ENCODE measurements at regions not wholly inside any gene's neighbourhood (a gene's known extent, or its start where the extent isn't known, plus 50 kb on each side); places are given as distances from the start of the nearest gene placed in this dataset.

DNA sequence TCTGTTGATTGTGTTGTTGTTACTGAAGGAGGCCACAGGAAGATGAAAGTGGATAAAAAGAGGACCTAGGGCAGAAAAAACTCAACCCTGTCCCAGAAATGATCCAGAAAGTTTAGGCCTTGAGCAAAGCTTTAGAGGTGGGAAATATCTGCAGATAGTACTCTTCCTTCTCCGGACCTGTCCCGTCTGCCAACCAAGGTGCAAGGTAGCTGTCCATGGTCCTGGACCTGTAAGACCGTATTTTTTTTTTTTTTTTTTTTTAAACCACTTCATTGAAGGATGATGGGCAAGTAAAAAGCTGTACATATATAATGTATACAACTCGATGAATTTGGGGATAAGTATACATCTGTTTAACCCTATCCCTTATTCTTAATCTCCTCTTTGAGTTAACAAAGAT is 225.9 kb downstream of the OLFM4 start:
- Histone ChIP-seq H3K27me3 (peaks cover 0 to 7% (median 0%) of the 10 kb centered on the region in 4 donors), H3K9me3 (no peaks in the 10 kb centered on the region), H3K27ac (no peak overlapping the region), H3K36me3 (no peaks in the 10 kb centered on the region), H3K4me3 (no peak overlapping the region), H3K4me1 (no peaks in the 10 kb centered on the region)
- 13 to 56% methylated on average over 4 of the region's 4 CpGs for WGBS, 2 donors
- intact Hi-C loops (cut with DNase I), result no loop called here
- no peak for DNase-seq
- no peak for TF ChIP-seq POLR2A (IDR thresholded peaks at IDR 0.05)
- TF ChIP-seq, protein P1, sequence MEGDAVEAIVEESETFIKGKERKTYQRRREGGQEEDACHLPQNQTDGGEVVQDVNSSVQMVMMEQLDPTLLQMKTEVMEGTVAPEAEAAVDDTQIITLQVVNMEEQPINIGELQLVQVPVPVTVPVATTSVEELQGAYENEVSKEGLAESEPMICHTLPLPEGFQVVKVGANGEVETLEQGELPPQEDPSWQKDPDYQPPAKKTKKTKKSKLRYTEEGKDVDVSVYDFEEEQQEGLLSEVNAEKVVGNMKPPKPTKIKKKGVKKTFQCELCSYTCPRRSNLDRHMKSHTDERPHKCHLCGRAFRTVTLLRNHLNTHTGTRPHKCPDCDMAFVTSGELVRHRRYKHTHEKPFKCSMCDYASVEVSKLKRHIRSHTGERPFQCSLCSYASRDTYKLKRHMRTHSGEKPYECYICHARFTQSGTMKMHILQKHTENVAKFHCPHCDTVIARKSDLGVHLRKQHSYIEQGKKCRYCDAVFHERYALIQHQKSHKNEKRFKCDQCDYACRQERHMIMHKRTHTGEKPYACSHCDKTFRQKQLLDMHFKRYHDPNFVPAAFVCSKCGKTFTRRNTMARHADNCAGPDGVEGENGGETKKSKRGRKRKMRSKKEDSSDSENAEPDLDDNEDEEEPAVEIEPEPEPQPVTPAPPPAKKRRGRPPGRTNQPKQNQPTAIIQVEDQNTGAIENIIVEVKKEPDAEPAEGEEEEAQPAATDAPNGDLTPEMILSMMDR (IDR thresholded peaks at IDR 0.05), result no peak

DNA sequence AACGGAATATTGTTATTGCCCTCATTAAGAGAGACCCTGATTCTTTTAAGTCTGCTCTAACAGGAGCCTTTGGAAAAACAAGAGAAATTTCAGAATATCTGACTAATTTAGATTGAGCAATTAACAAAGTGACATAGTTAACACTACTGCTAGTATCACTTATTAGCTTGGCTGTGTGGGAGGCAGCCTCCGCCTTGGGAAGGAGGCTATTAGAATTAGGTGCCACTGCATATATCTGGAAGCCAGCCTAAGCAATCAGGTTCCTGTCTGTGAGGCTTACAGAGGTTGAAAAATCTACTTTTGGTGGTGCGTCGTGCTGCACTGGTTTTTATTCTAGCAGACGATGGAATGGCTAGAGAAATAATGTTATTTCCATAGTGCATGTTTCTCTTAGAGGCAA is 227.2 kb downstream of the OLFM4 start:
- Histone ChIP-seq H3K27ac (no peak overlapping the region), H3K4me1 (no peaks in the 10 kb centered on the region), H3K9me3 (no peaks in the 10 kb centered on the region), H3K27me3 (peaks cover 0 to 7% (median 0%) of the 10 kb centered on the region in 4 donors), H3K36me3 (no peaks in the 10 kb centered on the region), H3K4me3 (no peak overlapping the region)
- TF ChIP-seq, protein P1 (IDR thresholded peaks at IDR 0.05), result no peak
- no peak for TF ChIP-seq POLR2A (IDR thresholded peaks at IDR 0.05)
- intact Hi-C loops (cut with DNase I), result no loop called here
- DNase-seq, result no peak
- WGBS, 2 donors, result 87 to 88% methylated on average over 5 of the region's 5 CpGs

DNA sequence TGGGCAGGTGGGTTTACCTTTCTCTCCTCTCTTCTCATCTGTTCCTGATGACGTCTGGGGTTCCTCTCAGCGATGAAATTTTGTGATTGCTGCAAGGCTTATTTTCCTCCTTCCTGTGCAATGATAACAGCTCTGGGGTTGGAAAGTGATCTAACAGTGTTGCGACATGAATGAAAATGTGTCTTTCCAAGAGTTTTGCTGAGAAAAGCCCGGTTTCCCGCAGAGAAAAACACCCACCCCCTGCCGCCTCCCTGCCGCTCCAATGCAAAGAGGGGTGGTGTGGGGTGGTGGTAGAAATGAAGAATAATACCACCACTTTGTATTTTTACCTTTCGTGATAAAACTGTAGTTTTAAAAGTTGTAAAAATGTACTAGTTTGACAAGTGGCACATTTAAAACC is 232.0 kb downstream of the OLFM4 start:
- no peak overlapping the region for H3K4me3 ChIP-seq
- no peaks in the 10 kb centered on the region for H3K36me3 ChIP-seq
- no peaks in the 10 kb centered on the region for H3K4me1 ChIP-seq
- no peak for TF ChIP-seq POLR2A (IDR thresholded peaks at IDR 0.05)
- TF ChIP-seq, protein P1 (IDR thresholded peaks at IDR 0.05), result no peak
- 73 to 78% methylated on average over 8 of the region's 8 CpGs for WGBS, 2 donors
- H3K27ac ChIP-seq, result no peak overlapping the region
- no peak for DNase-seq
- peaks cover 0 to 7% (median 0%) of the 10 kb centered on the region in 4 donors for H3K27me3 ChIP-seq
- intact Hi-C loops (cut with DNase I), result no loop called here
- H3K9me3 ChIP-seq, result no peaks in the 10 kb centered on the region

DNA sequence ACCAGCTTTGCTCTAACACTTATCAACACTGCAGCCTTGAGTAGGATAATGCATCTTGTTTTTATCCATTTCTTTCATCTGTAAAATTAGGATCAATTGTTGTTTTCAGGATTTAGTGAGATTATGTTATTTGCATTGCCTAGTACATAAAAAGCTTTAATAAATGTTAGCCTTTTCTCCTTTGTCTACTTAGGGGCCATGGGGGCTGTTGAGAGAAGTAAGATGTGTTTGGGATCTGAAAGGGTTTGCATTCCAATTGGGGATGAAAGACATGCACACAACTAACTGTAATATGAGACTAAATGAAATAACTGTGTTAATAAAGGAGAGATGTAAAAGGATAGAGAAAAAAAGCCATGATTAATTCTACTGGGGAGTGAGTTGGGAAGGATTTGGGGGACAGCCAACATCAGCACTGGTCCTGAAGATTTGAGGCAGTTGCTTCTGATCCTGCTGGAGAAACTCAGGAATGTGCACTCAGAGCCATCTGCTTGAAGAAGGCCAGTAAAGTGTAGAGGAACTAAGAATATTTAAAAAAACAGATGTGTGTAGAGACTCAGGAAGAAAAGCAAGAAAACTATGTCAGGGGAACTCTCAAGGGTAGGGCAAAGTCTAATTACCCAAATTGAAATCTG is 236.3 kb downstream of the OLFM4 start:
- H3K4me3 ChIP-seq, result no peak overlapping the region
- no peak for DNase-seq
- H3K9me3 ChIP-seq, result no peaks in the 10 kb centered on the region
- H3K36me3 ChIP-seq, result no peaks in the 10 kb centered on the region
- no peaks in the 10 kb centered on the region for H3K27me3 ChIP-seq
- intact Hi-C loops (cut with DNase I), result no loop called here
- TF ChIP-seq, protein P1 (IDR thresholded peaks at IDR 0.05), result no peak
- no peak for TF ChIP-seq POLR2A (IDR thresholded peaks at IDR 0.05)
- no peaks in the 10 kb centered on the region for H3K4me1 ChIP-seq
- no peak overlapping the region for H3K27ac ChIP-seq

DNA sequence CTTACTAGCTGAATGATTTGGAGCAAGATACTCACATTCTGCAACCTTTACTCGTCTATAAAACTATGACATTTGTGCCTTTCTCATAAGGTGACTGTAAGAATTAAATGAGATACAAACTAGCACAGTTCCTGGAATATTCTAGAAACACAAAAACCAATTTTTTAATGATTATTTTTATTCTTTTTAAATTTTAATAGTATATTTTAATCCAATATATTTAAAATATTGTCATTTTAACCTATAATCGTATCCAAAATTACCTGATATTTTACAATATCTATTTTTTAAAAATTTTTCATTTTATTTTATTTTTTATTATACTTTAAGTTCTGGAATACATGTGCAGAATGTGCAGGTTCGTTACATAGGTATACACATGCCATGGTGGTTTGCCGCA is 238.1 kb downstream of the OLFM4 start:
- Histone ChIP-seq H3K27ac (no peak overlapping the region), H3K9me3 (no peaks in the 10 kb centered on the region), H3K27me3 (no peaks in the 10 kb centered on the region), H3K4me1 (no peaks in the 10 kb centered on the region), H3K36me3 (no peaks in the 10 kb centered on the region), H3K4me3 (no peak overlapping the region)
- intact Hi-C loops (cut with DNase I), result no loop called here
- DNase-seq, result no peak
- 62 to 68% methylated on average over 4 of the region's 4 CpGs for WGBS, 2 donors
- TF ChIP-seq POLR2A (IDR thresholded peaks at IDR 0.05), result no peak
- TF ChIP-seq, protein P1 (IDR thresholded peaks at IDR 0.05), result no peak

Measured in esophagus squamous epithelium (tissue), 5 donors.